ENCODE measurements at regions not wholly inside any gene's neighbourhood (a gene's known extent, or its start where the extent isn't known, plus 50 kb on each side); places are given as distances from the start of the nearest gene placed in this dataset.

- TF ChIP-seq POLR2AphosphoS5 (IDR thresholded peaks at IDR 0.05; ENCODE audit: low read depth, low read length) = no peak
- TF ChIP-seq REST (IDR thresholded peaks at IDR 0.05; ENCODE audit: insufficient read depth in 1 of 2, low read depth in 2 of 2, low read length in 2 of 2) = no peak
- no peak for TF ChIP-seq SIN3A (IDR thresholded peaks at IDR 0.05; ENCODE audit: borderline replicate concordance, insufficient read depth, low read length)
Observed at GRCh38 chr10:88083597-88083989, 220.2 kb downstream of the PTEN start.

Measured in PFSK-1 (cell line).